ENCODE measurements at regions not wholly inside any gene's neighbourhood (a gene's known extent, or its start where the extent isn't known, plus 50 kb on each side); places are given as distances from the start of the nearest gene placed in this dataset.

DNA sequence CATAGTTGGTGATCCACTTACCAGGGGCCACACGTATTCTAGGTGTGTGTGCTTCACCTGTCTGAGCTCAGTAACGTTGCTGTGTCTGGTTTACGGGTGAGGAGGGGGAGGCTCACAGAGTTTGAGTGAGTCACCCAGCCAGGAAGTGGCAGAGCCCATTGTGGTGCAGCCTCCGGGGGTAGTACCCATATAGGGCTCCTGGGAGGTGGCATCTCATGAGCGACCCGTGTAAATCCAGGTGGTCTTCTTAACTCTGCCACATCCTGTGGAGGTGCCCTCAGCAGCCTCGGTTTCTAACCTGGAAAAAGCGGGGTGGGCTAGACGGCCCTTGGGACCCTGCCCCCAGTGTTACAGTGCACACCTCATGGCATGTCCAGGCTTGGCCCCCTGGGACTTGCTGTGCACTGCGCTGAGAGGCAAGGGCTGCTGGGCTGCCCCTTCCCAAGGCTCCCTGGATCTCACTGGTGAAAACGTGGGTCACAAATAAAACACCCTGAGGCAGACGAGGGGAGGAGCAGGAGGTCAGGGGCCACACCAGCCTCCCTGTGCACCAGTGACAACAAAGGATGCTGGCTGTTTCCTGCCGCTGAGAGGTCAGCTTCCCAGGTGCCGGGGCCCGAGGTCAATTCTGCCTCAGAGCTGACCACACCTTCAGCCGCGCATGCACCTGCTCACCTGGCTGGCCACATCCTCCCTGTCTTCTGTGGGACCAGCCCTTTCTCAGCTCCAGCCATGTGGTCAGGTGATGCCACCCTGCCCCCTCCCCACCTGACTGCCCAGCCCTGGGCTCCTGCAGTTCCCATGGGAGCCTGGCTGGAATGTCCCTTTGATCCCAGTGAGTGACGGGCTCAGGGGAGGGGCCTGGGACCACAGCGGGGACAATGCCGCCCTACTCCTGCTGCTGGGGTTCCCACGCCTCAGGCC lies 305.1 kb downstream of the CTTN start:
- TF ChIP-seq POLR2A (IDR thresholded peaks at IDR 0.05; ENCODE audit: low read length), result no peak
- TF ChIP-seq GATA1 (IDR thresholded peaks at IDR 0.05; ENCODE audit: low read depth, low read length), result no peak

Data from erythroblast (primary cell).